Keratinocyte (primary cell): ENCODE measurements at regions not wholly inside any gene's neighbourhood (a gene's known extent, or its start where the extent isn't known, plus 50 kb on each side); places are given as distances from the start of the nearest gene placed in this dataset.

Experiments used
- EZH2 ChIP-seq: IDR thresholded peaks from one replicate; pipeline ENCODE4 v1.6.1; 2012; ENCODE audit warnings: inconsistent platforms, mild to moderate bottlenecking, low read length, moderate library complexity
- TF ChIP-seq, protein P1 (sequence below), 3 experiments: IDR thresholded peaks in 1 of 3; conservative IDR thresholded peaks in 1 of 3; optimal IDR thresholded peaks in 1 of 3; 2 replicates in 2 of 3; 3 replicates in 1 of 3; pipeline versions ENCODE3 to v1.5.1; 2011; ENCODE audit warnings: low read length in 3 of 3, mild to moderate bottlenecking in 3 of 3, moderate library complexity in 2 of 3, control low read depth in 1 of 3, inconsistent platforms in 1 of 3; ENCODE audit not compliant: insufficient read depth in 2 of 3; ENCODE audit errors: extremely low read depth in 1 of 3

DNA sequence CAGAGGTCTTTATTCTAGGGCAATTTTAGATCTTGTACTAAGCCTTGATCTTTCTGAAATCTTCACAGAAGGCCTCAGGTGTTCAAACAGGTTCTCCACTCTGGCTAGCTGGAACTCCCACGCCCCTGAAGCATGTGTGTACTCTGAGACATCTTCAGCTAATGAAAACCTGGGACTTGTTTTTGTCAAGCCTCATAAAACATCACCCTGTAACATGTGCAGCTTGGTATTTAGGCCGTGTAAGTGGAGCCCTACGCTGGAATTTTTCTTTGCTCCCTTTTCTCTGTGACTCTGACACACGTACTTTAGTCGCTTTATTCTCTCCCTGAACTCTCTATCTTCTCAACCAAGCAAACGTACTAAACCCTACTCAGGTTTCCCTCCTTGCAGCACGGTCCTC is 701.9 kb upstream of the ZP4 start:
- TF ChIP-seq, protein P1, sequence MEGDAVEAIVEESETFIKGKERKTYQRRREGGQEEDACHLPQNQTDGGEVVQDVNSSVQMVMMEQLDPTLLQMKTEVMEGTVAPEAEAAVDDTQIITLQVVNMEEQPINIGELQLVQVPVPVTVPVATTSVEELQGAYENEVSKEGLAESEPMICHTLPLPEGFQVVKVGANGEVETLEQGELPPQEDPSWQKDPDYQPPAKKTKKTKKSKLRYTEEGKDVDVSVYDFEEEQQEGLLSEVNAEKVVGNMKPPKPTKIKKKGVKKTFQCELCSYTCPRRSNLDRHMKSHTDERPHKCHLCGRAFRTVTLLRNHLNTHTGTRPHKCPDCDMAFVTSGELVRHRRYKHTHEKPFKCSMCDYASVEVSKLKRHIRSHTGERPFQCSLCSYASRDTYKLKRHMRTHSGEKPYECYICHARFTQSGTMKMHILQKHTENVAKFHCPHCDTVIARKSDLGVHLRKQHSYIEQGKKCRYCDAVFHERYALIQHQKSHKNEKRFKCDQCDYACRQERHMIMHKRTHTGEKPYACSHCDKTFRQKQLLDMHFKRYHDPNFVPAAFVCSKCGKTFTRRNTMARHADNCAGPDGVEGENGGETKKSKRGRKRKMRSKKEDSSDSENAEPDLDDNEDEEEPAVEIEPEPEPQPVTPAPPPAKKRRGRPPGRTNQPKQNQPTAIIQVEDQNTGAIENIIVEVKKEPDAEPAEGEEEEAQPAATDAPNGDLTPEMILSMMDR (optimal IDR thresholded peaks at IDR 0.05 in 1 of 3, IDR thresholded peaks at IDR 0.05 in 1 of 3, conservative IDR thresholded peaks at IDR 0.05 in 1 of 3; ENCODE audit: extremely low read depth in 1 of 3, insufficient read depth in 2 of 3, low read length in 3 of 3) = no peak
- no peak for TF ChIP-seq EZH2
